Testis (tissue), 2 donors: ENCODE measurements at regions not wholly inside any gene's neighbourhood (a gene's known extent, or its start where the extent isn't known, plus 50 kb on each side); places are given as distances from the start of the nearest gene placed in this dataset.

Experiments
- CTCF ChIP-seq, 3 experiments: fragments of 450-650 bp in 2 of 3; fragments of 200-600 bp in 1 of 3; sonication (generic) in 1 of 3; IDR thresholded peaks; one replicate each; pipeline ENCODE4 v1.5.1; 2016 to 2019; ENCODE audit warnings: antibody characterized with exemption in 3 of 3, mild to moderate bottlenecking in 2 of 3, moderate library complexity in 1 of 3
- POLR2A ChIP-seq: fragments of 450-650 bp; IDR thresholded peaks from one replicate; pipeline ENCODE4 v1.6.1; 2017; ENCODE audit warnings: antibody characterized with exemption, mild to moderate bottlenecking, moderate library complexity

DNA sequence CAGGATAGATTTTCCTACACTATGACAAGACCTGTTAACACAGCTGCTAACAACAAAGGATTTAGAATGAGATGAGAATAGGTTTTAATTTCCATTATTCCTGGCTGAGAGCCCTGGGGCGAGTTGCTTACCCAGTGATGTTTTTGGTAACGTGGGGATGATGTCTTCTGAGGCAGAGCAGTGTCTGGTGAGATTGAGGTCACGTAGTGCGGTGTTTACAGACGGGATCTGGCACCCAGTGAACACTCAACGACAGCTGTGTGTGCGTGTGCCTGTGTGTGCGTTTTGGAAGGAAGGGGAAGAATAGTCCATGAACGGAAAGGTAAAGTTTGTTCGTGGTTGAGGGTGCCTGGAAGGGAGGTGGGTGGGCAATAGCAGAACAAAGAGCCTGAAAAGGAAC, 384.7 kb downstream of the C6orf118 start:
- no peak for TF ChIP-seq CTCF (IDR thresholded peaks at IDR 0.05)
- TF ChIP-seq POLR2A: no peak
